CD4-positive, alpha-beta memory T cell (primary cell): ENCODE measurements at regions not wholly inside any gene's neighbourhood (a gene's known extent, or its start where the extent isn't known, plus 50 kb on each side); places are given as distances from the start of the nearest gene placed in this dataset.

Source experiments
- CTCF ChIA-PET: fragments of 350-600 bp; sonication (Branson Sonifier 250); formaldehyde crosslinking; loops from one replicate; lab custom pipeline; 2021; ENCODE audit warnings: inconsistent platforms; ENCODE audit not compliant: partially characterized antibody; lab: Charles Lee
- POLR2A ChIA-PET: fragments of 350-600 bp; sonication (Branson Sonifier 250); formaldehyde crosslinking; loops from one replicate; lab custom pipeline; 2021; ENCODE audit not compliant: partially characterized antibody; lab: Charles Lee
- DNase-seq, 5 donors: peaks; one replicate each; pipeline versions ENCODE4 v3.0.0 to v3.0.0-alpha.2; 2020 to 2022; ENCODE audit warnings: mixed read lengths in 1 of 5
- H3K27ac ChIP-seq: one replicate; pipeline ENCODE4 v1.7.0; 2013; ENCODE audit warnings: low read depth, low read length
- H3K27me3 ChIP-seq: 2 replicates; pipeline ENCODE4 v1.7.0; 2013; ENCODE audit warnings: mild to moderate bottlenecking, low read length, moderate library complexity; ENCODE audit not compliant: insufficient read depth
- H3K36me3 ChIP-seq: 2 replicates; pipeline ENCODE4 v1.7.0; 2013; ENCODE audit warnings: mild to moderate bottlenecking, low read length, moderate library complexity; ENCODE audit not compliant: insufficient read depth
- H3K4me1 ChIP-seq: 2 replicates; pipeline ENCODE4 v1.7.0; 2013; ENCODE audit warnings: mild to moderate bottlenecking, low read length, moderate library complexity; ENCODE audit not compliant: insufficient read depth
- H3K4me3 ChIP-seq, 2 donors: one replicate each; pipeline ENCODE4 v1.7.0; 2013; ENCODE audit warnings: low read length in 2 of 2, mild to moderate bottlenecking in 1 of 2
- H3K9me3 ChIP-seq, 2 donors: one replicate each; pipeline ENCODE4 v1.7.0; 2013; ENCODE audit warnings: low read length in 2 of 2, control low read depth in 1 of 2; ENCODE audit not compliant: control insufficient read depth in 1 of 2
- H3K27ac Mint-ChIP-seq, 7 donors: one replicate each; pipeline ENCODE4 v1.8.0; 2020 to 2021; ENCODE audit warnings: mixed read lengths in 7 of 7, mild to moderate bottlenecking in 6 of 7, inconsistent platforms in 3 of 7, moderate library complexity in 3 of 7
- H3K27me3 Mint-ChIP-seq, 2 donors: one replicate each; pipeline ENCODE4 v1.8.0; 2020 to 2021; ENCODE audit warnings: mixed read lengths in 2 of 2
- H3K36me3 Mint-ChIP-seq, 2 donors: one replicate each; pipeline ENCODE4 v1.8.0; 2020 to 2021; ENCODE audit warnings: mixed read lengths in 2 of 2, inconsistent platforms in 1 of 2, mild to moderate bottlenecking in 1 of 2
- H3K4me1 Mint-ChIP-seq, 4 donors: one replicate each; pipeline ENCODE4 v1.8.0; 2020 to 2021; ENCODE audit warnings: mixed read lengths in 4 of 4, mild to moderate bottlenecking in 1 of 4
- H3K4me3 Mint-ChIP-seq, 8 donors: one replicate each; pipeline ENCODE4 v1.8.0; 2020 to 2021; ENCODE audit warnings: mixed read lengths in 8 of 8, mild to moderate bottlenecking in 7 of 8, moderate library complexity in 6 of 8, inconsistent platforms in 3 of 8
- H3K9me3 Mint-ChIP-seq, 8 donors: one replicate each; pipeline ENCODE4 v1.8.0; 2020 to 2021; ENCODE audit warnings: mixed read lengths in 8 of 8, mild to moderate bottlenecking in 5 of 8, inconsistent platforms in 3 of 8, moderate library complexity in 1 of 8
- intact Hi-C: fragments of 100-400 bp; cut with micrococcal nuclease; formaldehyde crosslinking; loops from one replicate; pipeline ENCODE4 v1.15.1; 2023

DNA sequence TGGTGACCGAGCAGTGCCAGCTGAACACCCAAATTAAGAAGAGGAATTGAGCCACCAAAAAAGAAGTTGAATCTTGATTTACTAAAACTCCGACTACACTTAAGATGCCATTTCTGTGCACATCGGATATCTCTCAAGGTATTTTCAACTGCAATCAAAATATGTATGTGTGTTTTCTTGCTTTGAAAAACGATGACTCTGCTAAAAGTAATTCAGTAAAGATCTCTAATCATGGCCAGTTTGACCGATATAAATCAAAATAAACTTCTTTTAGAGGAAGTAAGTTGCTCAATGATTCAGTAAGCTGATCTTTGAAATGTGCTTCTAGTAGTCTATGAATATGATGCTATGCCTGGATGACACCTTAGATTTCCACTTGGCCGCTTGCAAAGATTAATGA lies 453.5 kb upstream of the TPK1 start:
- no peak overlapping the region for H3K27ac Mint-ChIP-seq
- POLR2A ChIA-PET: no interaction called here

DNA sequence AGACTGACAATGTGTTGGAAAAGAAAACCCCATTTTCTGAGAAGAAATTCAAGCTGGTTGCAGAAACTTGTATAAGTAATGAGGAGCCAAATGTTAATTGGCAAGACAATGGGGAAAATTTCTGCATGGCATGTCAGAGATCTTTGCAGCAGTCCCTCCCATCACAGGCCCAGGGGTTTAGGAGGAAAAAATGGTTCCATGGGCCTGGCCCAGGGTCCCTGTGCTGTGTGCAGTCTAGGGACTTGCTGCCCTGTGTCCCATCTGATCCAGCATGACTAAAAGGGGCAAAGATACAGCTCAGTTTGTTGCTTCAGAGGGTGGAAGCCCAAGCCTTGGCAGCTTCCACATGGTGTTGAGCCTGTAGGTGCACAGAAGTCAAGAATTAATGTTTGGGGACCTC lies 440.3 kb upstream of the TPK1 start:
- H3K36me3 ChIP-seq: no peaks in the 10 kb centered on the region
- CTCF ChIA-PET: no interaction called here
- H3K4me3 ChIP-seq: no peak overlapping the region
- no peak overlapping the region for H3K27ac ChIP-seq
- Mint-ChIP-seq H3K36me3 (no peaks in the 10 kb centered on the region), H3K4me1 (no peaks in the 10 kb centered on the region), H3K27me3 (no peaks in the 10 kb centered on the region), H3K4me3 (no peak overlapping the region), H3K27ac (no peak overlapping the region), H3K9me3 (peaks cover 7 to 41% (median 17%) of the 10 kb centered on the region in 8 donors)
- POLR2A ChIA-PET: no interaction called here
- no peaks in the 10 kb centered on the region for H3K4me1 ChIP-seq
- no peak for DNase-seq
- intact Hi-C loops: no loop called here
- peaks cover 0 to 3% of the 10 kb centered on the region in 2 donors for H3K9me3 ChIP-seq
- H3K27me3 ChIP-seq: no peaks in the 10 kb centered on the region

More for the DNA sequence above, 453.5 kb upstream of the TPK1 start:
- no peak for DNase-seq
- H3K4me1 ChIP-seq: no peaks in the 10 kb centered on the region
- peaks cover 0 to 3% (median 0%) of the 10 kb centered on the region in 8 donors for H3K9me3 Mint-ChIP-seq
- H3K9me3 ChIP-seq: no peaks in the 10 kb centered on the region
- H3K27ac ChIP-seq: no peak overlapping the region
- no peak overlapping the region for H3K4me3 ChIP-seq
- H3K36me3 ChIP-seq: no peaks in the 10 kb centered on the region
- H3K27me3 ChIP-seq: no peaks in the 10 kb centered on the region
- H3K36me3 Mint-ChIP-seq: no peaks in the 10 kb centered on the region
- CTCF ChIA-PET: no interaction called here
- intact Hi-C loops: no loop called here
- no peaks in the 10 kb centered on the region for H3K27me3 Mint-ChIP-seq
- H3K4me3 Mint-ChIP-seq: no peak overlapping the region
- no peaks in the 10 kb centered on the region for H3K4me1 Mint-ChIP-seq

DNA sequence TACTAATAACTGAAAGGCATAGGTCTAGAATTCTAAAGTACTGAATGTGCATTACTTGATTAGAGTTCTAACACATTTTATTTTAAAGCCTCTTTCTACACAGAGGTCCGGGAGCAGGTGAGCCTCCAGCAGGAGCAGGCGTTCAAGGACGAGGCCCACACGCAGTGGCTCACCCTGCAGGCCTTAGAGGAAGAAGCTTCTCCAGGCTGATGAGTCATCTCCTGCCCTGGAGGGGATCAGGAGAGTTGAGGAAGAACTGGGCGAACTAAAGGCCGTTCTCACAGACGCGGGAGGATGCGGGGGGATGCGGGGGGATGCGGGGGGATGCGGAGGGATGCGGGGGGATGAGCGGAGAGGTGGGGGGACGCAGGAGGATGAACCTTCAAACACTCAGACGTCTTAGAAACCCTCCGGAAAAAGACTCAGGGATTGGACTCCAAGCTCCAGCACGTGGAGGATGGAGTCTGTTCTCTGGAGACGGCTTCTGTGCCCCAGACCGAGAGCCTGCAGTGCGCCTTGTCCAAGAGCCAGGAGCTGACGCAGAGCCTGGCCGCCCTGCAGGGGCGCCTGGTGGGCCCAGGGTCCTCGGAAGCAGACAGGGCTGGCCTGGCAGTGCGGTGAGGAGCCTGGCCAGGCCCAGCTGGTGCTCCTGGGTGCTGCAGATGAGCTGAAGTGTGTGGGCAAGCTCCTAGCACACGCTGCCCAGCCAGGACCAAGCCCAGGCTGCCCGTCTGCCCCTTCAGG lies 433.7 kb upstream of the TPK1 start:
- H3K36me3 ChIP-seq: no peaks in the 10 kb centered on the region
- H3K4me3 Mint-ChIP-seq: no peak overlapping the region
- no peaks in the 10 kb centered on the region for H3K27me3 ChIP-seq
- H3K27ac ChIP-seq: no peak overlapping the region
- no peak for DNase-seq
- no peaks in the 10 kb centered on the region for H3K9me3 ChIP-seq
- no peaks in the 10 kb centered on the region for H3K4me1 ChIP-seq
- intact Hi-C loops: no loop called here
- CTCF ChIA-PET: no interaction called here
- H3K27ac Mint-ChIP-seq: no peak overlapping the region
- H3K4me1 Mint-ChIP-seq: no peaks in the 10 kb centered on the region
- POLR2A ChIA-PET: no interaction called here
- H3K27me3 Mint-ChIP-seq: no peaks in the 10 kb centered on the region
- H3K36me3 Mint-ChIP-seq: no peaks in the 10 kb centered on the region
- peaks cover 0 to 12% (median 4%) of the 10 kb centered on the region in 8 donors for H3K9me3 Mint-ChIP-seq
- H3K4me3 ChIP-seq: no peak overlapping the region

DNA sequence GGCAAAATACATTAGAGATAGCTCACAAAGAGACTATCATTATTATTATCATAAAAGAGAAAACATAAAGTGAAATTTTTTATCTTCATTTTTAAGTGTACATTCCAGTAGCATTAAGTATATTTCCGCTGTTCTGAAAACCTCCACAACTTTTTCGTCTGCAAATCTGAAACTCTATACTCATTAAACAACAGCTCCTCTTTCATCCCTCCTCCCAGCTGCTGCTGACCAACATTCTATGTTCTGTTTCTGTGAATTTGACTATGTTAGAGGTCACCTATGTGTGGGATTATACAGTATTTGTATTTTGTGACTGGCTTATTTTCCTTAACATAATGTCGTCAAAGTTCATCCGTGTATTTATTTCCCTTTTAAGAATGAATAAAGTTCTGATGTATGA lies 429.3 kb upstream of the TPK1 start:
- no peak for DNase-seq
- Histone ChIP-seq H3K4me1 (no peaks in the 10 kb centered on the region), H3K4me3 (no peak overlapping the region), H3K27ac (no peak overlapping the region), H3K9me3 (no peaks in the 10 kb centered on the region), H3K27me3 (no peaks in the 10 kb centered on the region), H3K36me3 (no peaks in the 10 kb centered on the region)
- ChIA-PET POLR2A (no interaction called here), CTCF (no interaction called here)
- H3K4me1 Mint-ChIP-seq: no peaks in the 10 kb centered on the region
- H3K4me3 Mint-ChIP-seq: no peak overlapping the region
- H3K27me3 Mint-ChIP-seq: no peaks in the 10 kb centered on the region
- no peak overlapping the region for H3K27ac Mint-ChIP-seq
- intact Hi-C loops: no loop called here
- peaks cover 0 to 6% (median 1%) of the 10 kb centered on the region in 8 donors for H3K9me3 Mint-ChIP-seq
- no peaks in the 10 kb centered on the region for H3K36me3 Mint-ChIP-seq

DNA sequence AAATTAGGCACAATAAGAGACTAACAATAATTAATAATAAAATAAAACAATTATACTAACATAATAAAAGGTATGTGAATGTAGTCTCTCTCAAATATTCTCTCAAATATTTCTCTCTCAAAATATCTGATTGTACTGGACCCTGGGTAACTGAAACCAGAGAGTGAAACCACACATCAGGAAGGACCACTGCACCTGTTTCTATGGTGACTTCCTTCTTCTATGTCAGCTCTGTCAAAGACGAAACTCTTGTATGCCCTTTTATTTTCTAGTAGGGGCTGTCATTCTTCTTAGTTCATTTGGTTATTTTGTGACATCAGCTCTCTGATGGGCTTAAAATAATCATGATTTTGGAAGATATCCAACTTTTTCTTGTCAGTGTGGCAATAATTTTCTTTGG lies 428.0 kb upstream of the TPK1 start:
- ChIA-PET POLR2A (no interaction called here), CTCF (no interaction called here)
- no peaks in the 10 kb centered on the region for H3K4me1 ChIP-seq
- no peak overlapping the region for H3K27ac Mint-ChIP-seq
- no peaks in the 10 kb centered on the region for H3K4me1 Mint-ChIP-seq
- H3K27me3 Mint-ChIP-seq: no peaks in the 10 kb centered on the region
- no peaks in the 10 kb centered on the region for H3K36me3 Mint-ChIP-seq
- H3K4me3 ChIP-seq: no peak overlapping the region
- no peak for DNase-seq
- no peaks in the 10 kb centered on the region for H3K36me3 ChIP-seq
- peaks cover 0 to 8% (median 2%) of the 10 kb centered on the region in 8 donors for H3K9me3 Mint-ChIP-seq
- intact Hi-C loops: no loop called here
- no peak overlapping the region for H3K4me3 Mint-ChIP-seq
- H3K27ac ChIP-seq: no peak overlapping the region
- no peaks in the 10 kb centered on the region for H3K27me3 ChIP-seq
- no peaks in the 10 kb centered on the region for H3K9me3 ChIP-seq

DNA sequence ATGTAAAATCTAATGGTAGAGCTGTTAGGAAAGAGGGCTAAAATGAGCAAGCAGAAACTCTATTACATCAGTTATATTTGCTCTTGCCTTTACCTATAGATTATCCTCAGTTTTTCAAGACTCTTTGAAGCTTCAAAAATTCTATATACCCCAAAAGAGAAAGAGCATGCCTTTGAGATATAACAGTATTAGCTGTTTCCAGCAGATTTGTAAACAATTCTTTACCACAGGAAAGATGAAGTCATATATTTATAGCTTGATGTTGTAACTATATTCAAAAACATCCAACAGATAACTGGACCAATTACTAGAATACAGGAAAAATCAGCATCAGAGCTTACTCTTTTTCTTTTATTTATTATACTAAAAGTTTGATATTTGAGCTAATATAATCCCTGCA lies 416.2 kb upstream of the TPK1 start:
- Histone ChIP-seq H3K27me3 (no peaks in the 10 kb centered on the region), H3K4me3 (no peak overlapping the region), H3K4me1 (no peaks in the 10 kb centered on the region), H3K9me3 (no peaks in the 10 kb centered on the region), H3K36me3 (no peaks in the 10 kb centered on the region), H3K27ac (no peak overlapping the region)
- Mint-ChIP-seq H3K36me3 (no peaks in the 10 kb centered on the region), H3K27me3 (no peaks in the 10 kb centered on the region), H3K4me3 (no peak overlapping the region), H3K9me3 (peaks cover 0 to 4% (median 0%) of the 10 kb centered on the region in 8 donors), H3K27ac (no peak overlapping the region), H3K4me1 (no peaks in the 10 kb centered on the region)
- CTCF ChIA-PET: no interaction called here
- DNase-seq: no peak
- POLR2A ChIA-PET: no interaction called here
- intact Hi-C loops: no loop called here

DNA sequence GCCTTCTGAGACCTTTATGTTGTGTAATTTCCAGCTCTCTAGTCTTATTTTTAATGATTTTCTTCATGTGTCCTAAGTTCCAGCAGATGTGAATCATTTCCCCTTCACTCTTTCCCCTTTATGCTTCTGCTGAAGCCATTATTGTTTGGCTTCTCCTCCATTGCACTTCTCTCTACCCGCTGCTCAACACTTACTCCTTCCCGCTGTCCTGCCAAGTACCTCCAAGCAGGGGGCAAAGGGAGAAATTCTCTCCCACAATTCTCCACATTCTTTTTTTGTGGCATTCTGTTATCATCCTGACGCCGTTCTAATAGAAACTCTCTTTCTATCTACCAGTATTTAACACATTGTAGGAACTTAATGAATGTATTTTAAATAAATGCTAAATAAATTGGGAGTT lies 388.9 kb upstream of the TPK1 start:
- Histone ChIP-seq H3K36me3 (no peaks in the 10 kb centered on the region), H3K4me3 (no peak overlapping the region), H3K4me1 (no peaks in the 10 kb centered on the region), H3K27ac (no peak overlapping the region), H3K9me3 (no peaks in the 10 kb centered on the region), H3K27me3 (no peaks in the 10 kb centered on the region)
- Mint-ChIP-seq H3K27ac (no peak overlapping the region), H3K9me3 (peaks cover 0 to 5% (median under 1%) of the 10 kb centered on the region in 8 donors), H3K4me3 (no peak overlapping the region), H3K27me3 (no peaks in the 10 kb centered on the region), H3K36me3 (no peaks in the 10 kb centered on the region), H3K4me1 (no peaks in the 10 kb centered on the region)
- ChIA-PET POLR2A (no interaction called here), CTCF (no interaction called here)
- intact Hi-C loops: no loop called here
- no peak for DNase-seq
